ENCODE measurements at regions not wholly inside any gene's neighbourhood (a gene's known extent, or its start where the extent isn't known, plus 50 kb on each side); places are given as distances from the start of the nearest gene placed in this dataset.
"Not testable (repeated sequence)": the region's sequence is repeated elsewhere in the genome, so short reads cannot be mapped to it uniquely, and the experiment has no call there.

GRCh38 chr5:2087980-2088379 is 205.3 kb upstream of the IRX4 start:
- H3K4me2 ChIP-seq (ENCODE audit: low read depth, low read length): no peak overlapping the region

GRCh38 chr5:2075365-2075764 is 192.6 kb upstream of the IRX4 start:
- Histone ChIP-seq H2AFZ (ENCODE audit: low read length) (no peak overlapping the region), H3K4me1 (ENCODE audit: low read length) (no peaks in the 10 kb centered on the region), H4K20me1 (ENCODE audit: insufficient read depth, low read length) (no peaks in the 10 kb centered on the region), H3K79me2 (ENCODE audit: low read length) (no peaks in the 10 kb centered on the region), H3K27me3 (replicated peaks; ENCODE audit: insufficient read depth, low read length) (no peaks in the 10 kb centered on the region), H3K9me3 (replicated peaks; ENCODE audit: insufficient read depth, low read length) (no peaks in the 10 kb centered on the region), H3K4me3 (ENCODE audit: low read length) (no peak overlapping the region), H3F3A (ENCODE audit: insufficient read depth, low read length) (no peaks in the 10 kb centered on the region), H3K4me2 (ENCODE audit: low read depth, low read length) (no peak overlapping the region), H3K27ac (ENCODE audit: low read length) (no peak overlapping the region), H3K36me3 (replicated peaks; ENCODE audit: insufficient read depth, low read length) (no peaks in the 10 kb centered on the region), H3K9me2 (replicated peaks; ENCODE audit: insufficient read depth, low read length) (no peaks in the 10 kb centered on the region), H3K9ac (ENCODE audit: low read length) (no peak overlapping the region)
- no peak for DNase-seq
- TF ChIP-seq EZH2phosphoT487 (IDR thresholded peaks at IDR 0.05; ENCODE audit: low read length) (no peak), EZH2 (optimal IDR thresholded peaks at IDR 0.05; ENCODE audit: low read depth, low read length) (no peak), CTCF (IDR thresholded peaks at IDR 0.05; ENCODE audit: low read length) (no peak)

More at GRCh38 chr5:2087980-2088379, 205.3 kb upstream of the IRX4 start:
- H3K4me3 ChIP-seq (ENCODE audit: low read length): no peak overlapping the region
- no peak for DNase-seq
- H3F3A ChIP-seq (ENCODE audit: insufficient read depth, low read length): no peaks in the 10 kb centered on the region
- H3K27ac ChIP-seq (ENCODE audit: low read length): no peak overlapping the region
- H3K9me3 ChIP-seq (replicated peaks; ENCODE audit: insufficient read depth, low read length): no peaks in the 10 kb centered on the region
- H2AFZ ChIP-seq (ENCODE audit: low read length): no peak overlapping the region
- H3K36me3 ChIP-seq (replicated peaks; ENCODE audit: insufficient read depth, low read length): no peaks in the 10 kb centered on the region
- H3K9ac ChIP-seq (ENCODE audit: low read length): no peak overlapping the region
- no peaks in the 10 kb centered on the region for H3K79me2 ChIP-seq (ENCODE audit: low read length)
- H4K20me1 ChIP-seq (ENCODE audit: insufficient read depth, low read length): no peaks in the 10 kb centered on the region
- no peak for TF ChIP-seq CTCF (IDR thresholded peaks at IDR 0.05; ENCODE audit: low read length)
- no peak for TF ChIP-seq EZH2 (optimal IDR thresholded peaks at IDR 0.05; ENCODE audit: low read depth, low read length)
- no peak for TF ChIP-seq EZH2phosphoT487 (IDR thresholded peaks at IDR 0.05; ENCODE audit: low read length)
- H3K9me2 ChIP-seq (replicated peaks; ENCODE audit: insufficient read depth, low read length): no peaks in the 10 kb centered on the region
- H3K4me1 ChIP-seq (ENCODE audit: low read length): no peaks in the 10 kb centered on the region
- no peaks in the 10 kb centered on the region for H3K27me3 ChIP-seq (replicated peaks; ENCODE audit: insufficient read depth, low read length)

- no peaks in the 10 kb centered on the region for H3K4me1 ChIP-seq (ENCODE audit: low read length)
- H3K9me2 ChIP-seq (replicated peaks; ENCODE audit: insufficient read depth, low read length): no peaks in the 10 kb centered on the region
- no peak overlapping the region for H3K9ac ChIP-seq (ENCODE audit: low read length)
- no peak overlapping the region for H3K4me3 ChIP-seq (ENCODE audit: low read length)
- no peak overlapping the region for H3K27ac ChIP-seq (ENCODE audit: low read length)
- H3K79me2 ChIP-seq (ENCODE audit: low read length): no peaks in the 10 kb centered on the region
- H3K27me3 ChIP-seq (replicated peaks; ENCODE audit: insufficient read depth, low read length): no peaks in the 10 kb centered on the region
- H3F3A ChIP-seq (ENCODE audit: insufficient read depth, low read length): no peaks in the 10 kb centered on the region
- no peak for DNase-seq
- no peaks in the 10 kb centered on the region for H3K36me3 ChIP-seq (replicated peaks; ENCODE audit: insufficient read depth, low read length)
- no peak overlapping the region for H3K4me2 ChIP-seq (ENCODE audit: low read depth, low read length)
- no peaks in the 10 kb centered on the region for H4K20me1 ChIP-seq (ENCODE audit: insufficient read depth, low read length)
- no peaks in the 10 kb centered on the region for H3K9me3 ChIP-seq (replicated peaks; ENCODE audit: insufficient read depth, low read length)
- no peak overlapping the region for H2AFZ ChIP-seq (ENCODE audit: low read length)
- TF ChIP-seq EZH2 (optimal IDR thresholded peaks at IDR 0.05; ENCODE audit: low read depth, low read length) (no peak), EZH2phosphoT487 (IDR thresholded peaks at IDR 0.05; ENCODE audit: low read length) (no peak), CTCF (IDR thresholded peaks at IDR 0.05; ENCODE audit: low read length) (no peak)
These were observed 188.8 kb upstream of the IRX4 start for GRCh38 chr5:2071562-2071961.

- not testable (repeated sequence) for H2AFZ ChIP-seq (ENCODE audit: low read length); H3F3A ChIP-seq (ENCODE audit: insufficient read depth, low read length); H3K9me2 ChIP-seq (replicated peaks; ENCODE audit: insufficient read depth, low read length); H3K9ac ChIP-seq (ENCODE audit: low read length); H3K4me1 ChIP-seq (ENCODE audit: low read length); H3K27ac ChIP-seq (ENCODE audit: low read length); H3K79me2 ChIP-seq (ENCODE audit: low read length); H3K9me3 ChIP-seq (replicated peaks; ENCODE audit: insufficient read depth, low read length); H4K20me1 ChIP-seq (ENCODE audit: insufficient read depth, low read length); H3K36me3 ChIP-seq (replicated peaks; ENCODE audit: insufficient read depth, low read length); DNase-seq; H3K27me3 ChIP-seq (replicated peaks; ENCODE audit: insufficient read depth, low read length); H3K4me2 ChIP-seq (ENCODE audit: low read depth, low read length); H3K4me3 ChIP-seq (ENCODE audit: low read length)
These were observed 188.1 kb upstream of the IRX4 start for GRCh38 chr5:2070787-2071186.
